ENCODE measurements at regions not wholly inside any gene's neighbourhood (a gene's known extent, or its start where the extent isn't known, plus 50 kb on each side); places are given as distances from the start of the nearest gene placed in this dataset.

GRCh38 chr1:96583903-96584302, 137.7 kb upstream of the PTBP2 start:
- no peak for TF ChIP-seq POLR2AphosphoS5 (IDR thresholded peaks at IDR 0.05; ENCODE audit: low read depth)
- no peak for TF ChIP-seq CTCF (IDR thresholded peaks at IDR 0.05; ENCODE audit: insufficient read depth, low read length)
- no peak for TF ChIP-seq REST (IDR thresholded peaks at IDR 0.05; ENCODE audit: insufficient replicate concordance, low read depth)
- no peak for TF ChIP-seq GABPA (IDR thresholded peaks at IDR 0.05; ENCODE audit: low read depth)
- TF ChIP-seq SPI1 (IDR thresholded peaks at IDR 0.05; ENCODE audit: borderline replicate concordance, low read depth) = no peak
